ENCODE measurements at regions not wholly inside any gene's neighbourhood (a gene's known extent, or its start where the extent isn't known, plus 50 kb on each side); places are given as distances from the start of the nearest gene placed in this dataset.

- TF ChIP-seq POLR2A (IDR thresholded peaks at IDR 0.05; ENCODE audit: low read depth, low read length): no peak
- no peak for TF ChIP-seq POLR2AphosphoS5 (IDR thresholded peaks at IDR 0.05; ENCODE audit: low read depth, low read length)
Measured at GRCh38 chr12:90084018-90084417, 375.4 kb upstream of the ATP2B1 start.
